ENCODE measurements at regions not wholly inside any gene's neighbourhood (a gene's known extent, or its start where the extent isn't known, plus 50 kb on each side); places are given as distances from the start of the nearest gene placed in this dataset.

DNA sequence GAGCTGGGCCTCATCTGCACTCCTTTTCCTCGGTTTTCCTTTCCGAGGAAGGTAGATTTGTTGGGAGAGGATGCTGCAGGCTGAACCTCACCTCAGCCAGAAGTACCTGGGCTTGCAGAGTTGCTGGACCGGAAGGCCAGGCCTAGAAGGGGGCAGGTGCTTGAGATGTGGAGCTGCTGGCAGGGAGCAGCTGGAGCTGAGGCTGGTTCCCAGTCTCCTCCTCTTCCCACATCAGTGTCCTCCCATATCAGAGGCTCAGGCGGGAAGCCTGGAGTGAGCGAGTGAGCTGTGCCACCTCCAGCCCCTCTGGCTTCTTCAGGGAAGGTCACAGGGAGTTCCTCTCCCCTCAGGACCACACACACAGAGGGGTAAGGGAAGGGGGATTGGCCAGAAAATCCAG, 259.4 kb downstream of the GADD45G start:
- H3K4me1 Mint-ChIP-seq = peaks cover 11% of the 10 kb centered on the region
- H3K4me3 Mint-ChIP-seq = no peak overlapping the region
- H3K36me3 Mint-ChIP-seq (ENCODE audit: low read depth) = no peaks in the 10 kb centered on the region
- no peak for TF ChIP-seq CTCF (conservative IDR thresholded peaks at IDR 0.05)
- H3K27ac ChIP-seq (ENCODE audit: low read depth, low read length) = no peak overlapping the region
- H3K9ac ChIP-seq (ENCODE audit: extremely low read depth, low read length, poor library complexity, severe bottlenecking) = no peak overlapping the region
- no peak for DNase-seq
- no peaks in the 10 kb centered on the region for H3K36me3 ChIP-seq (ENCODE audit: control insufficient read depth, insufficient read depth, low read length)
- H3K9me3 Mint-ChIP-seq = no peaks in the 10 kb centered on the region
- H3K4me1 ChIP-seq (ENCODE audit: control insufficient read depth, insufficient read depth, low read length) = peaks cover 7% of the 10 kb centered on the region
- no peak overlapping the region for H3K4me3 ChIP-seq (ENCODE audit: low read length)
- H3K27me3 Mint-ChIP-seq (ENCODE audit: insufficient read depth) = peaks cover 1% of the 10 kb centered on the region
- WGBS, 2 experiments (ENCODE audit: insufficient coverage in 1 of 2, insufficient read length in 1 of 2) = 89% methylated on average over 5 of the region's 5 CpGs; no CpG with 5 or more reads in 1 of the 2 experiments
- H3K27ac Mint-ChIP-seq = no peak overlapping the region
- no peaks in the 10 kb centered on the region for H3K27me3 ChIP-seq (ENCODE audit: control insufficient read depth, insufficient read depth, low read length, poor library complexity, severe bottlenecking)
- no peaks in the 10 kb centered on the region for H3K9me3 ChIP-seq (ENCODE audit: control insufficient read depth, low read length)

DNA sequence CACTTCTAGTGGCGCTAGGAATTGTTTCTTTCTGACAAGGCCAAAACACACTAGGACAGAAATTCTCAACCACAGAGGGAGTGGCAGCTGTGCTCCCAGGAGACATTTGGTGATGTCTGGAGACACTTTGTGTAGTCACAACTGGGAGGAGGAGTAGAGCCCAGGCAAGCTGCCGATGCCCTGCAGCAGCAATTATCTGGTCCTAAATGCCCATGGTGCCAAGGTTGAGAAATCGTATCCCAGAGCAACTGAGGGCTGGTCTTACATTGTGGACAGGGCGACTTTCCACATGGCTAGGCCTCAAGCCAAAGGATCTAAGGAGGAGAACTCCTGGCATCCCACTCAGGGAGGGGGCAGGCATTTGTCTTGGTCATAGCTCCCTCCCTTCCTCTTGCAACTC, 259.9 kb downstream of the GADD45G start:
- no peaks in the 10 kb centered on the region for H3K9me3 Mint-ChIP-seq
- no peak overlapping the region for H3K27ac ChIP-seq (ENCODE audit: low read depth, low read length)
- no peaks in the 10 kb centered on the region for H3K9me3 ChIP-seq (ENCODE audit: control insufficient read depth, low read length)
- WGBS, 2 experiments (ENCODE audit: insufficient coverage in 1 of 2, insufficient read length in 1 of 2) = 94 to 100% methylated on average over 4 of the region's 4 CpGs
- peaks cover 11% of the 10 kb centered on the region for H3K4me1 Mint-ChIP-seq
- H3K4me3 Mint-ChIP-seq = no peak overlapping the region
- H3K4me3 ChIP-seq (ENCODE audit: low read length) = no peak overlapping the region
- no peak overlapping the region for H3K9ac ChIP-seq (ENCODE audit: extremely low read depth, low read length, poor library complexity, severe bottlenecking)
- no peak for TF ChIP-seq CTCF (conservative IDR thresholded peaks at IDR 0.05)
- H3K36me3 ChIP-seq (ENCODE audit: control insufficient read depth, insufficient read depth, low read length) = no peaks in the 10 kb centered on the region
- no peak overlapping the region for H3K27ac Mint-ChIP-seq
- peaks cover 7% of the 10 kb centered on the region for H3K4me1 ChIP-seq (ENCODE audit: control insufficient read depth, insufficient read depth, low read length)
- no peak for DNase-seq
- H3K27me3 ChIP-seq (ENCODE audit: control insufficient read depth, insufficient read depth, low read length, poor library complexity, severe bottlenecking) = no peaks in the 10 kb centered on the region
- no peaks in the 10 kb centered on the region for H3K36me3 Mint-ChIP-seq (ENCODE audit: low read depth)
- peaks cover 1% of the 10 kb centered on the region for H3K27me3 Mint-ChIP-seq (ENCODE audit: insufficient read depth)

GRCh38 chr9:89865357-89865756, 260.5 kb downstream of the GADD45G start:
- Histone ChIP-seq H3K9me3 (ENCODE audit: control insufficient read depth, low read length) (no peaks in the 10 kb centered on the region), H3K27me3 (ENCODE audit: control insufficient read depth, insufficient read depth, low read length, poor library complexity, severe bottlenecking) (no peaks in the 10 kb centered on the region), H3K4me3 (ENCODE audit: low read length) (no peak overlapping the region), H3K27ac (ENCODE audit: low read depth, low read length) (no peak overlapping the region), H3K9ac (ENCODE audit: extremely low read depth, low read length, poor library complexity, severe bottlenecking) (no peak overlapping the region), H3K36me3 (ENCODE audit: control insufficient read depth, insufficient read depth, low read length) (no peaks in the 10 kb centered on the region), H3K4me1 (ENCODE audit: control insufficient read depth, insufficient read depth, low read length) (peaks cover 7% of the 10 kb centered on the region)
- H3K9me3 Mint-ChIP-seq = no peaks in the 10 kb centered on the region
- no peak for DNase-seq
- H3K27me3 Mint-ChIP-seq (ENCODE audit: insufficient read depth) = peaks cover 1% of the 10 kb centered on the region
- H3K36me3 Mint-ChIP-seq (ENCODE audit: low read depth) = no peaks in the 10 kb centered on the region
- H3K4me1 Mint-ChIP-seq = peaks cover 11% of the 10 kb centered on the region
- TF ChIP-seq CTCF (conservative IDR thresholded peaks at IDR 0.05) = no peak
- no peak overlapping the region for H3K4me3 Mint-ChIP-seq
- no peak overlapping the region for H3K27ac Mint-ChIP-seq
- 71 to 91% methylated on average over 1 to 8 of the region's 8 CpGs for WGBS, 2 experiments (ENCODE audit: insufficient coverage in 1 of 2, insufficient read length in 1 of 2)

All from endodermal cell (in vitro differentiated cells).